NCI-H2107 treated with DMSO at 0.1 percent for 48 hours (cell line): ENCODE measurements at regions not wholly inside any gene's neighbourhood (a gene's known extent, or its start where the extent isn't known, plus 50 kb on each side); places are given as distances from the start of the nearest gene placed in this dataset.

ENCODE experiments used
- DNase-seq: peaks from one replicate; lab custom pipeline; 2025; ENCODE audit not compliant: unreplicated experiment; lab: John Stamatoyannopoulos, UW

- DNase-seq: no peak
Observed at GRCh38 chr11:42025121-42025803, 565.8 kb upstream of the LRRC4C start.

DNA sequence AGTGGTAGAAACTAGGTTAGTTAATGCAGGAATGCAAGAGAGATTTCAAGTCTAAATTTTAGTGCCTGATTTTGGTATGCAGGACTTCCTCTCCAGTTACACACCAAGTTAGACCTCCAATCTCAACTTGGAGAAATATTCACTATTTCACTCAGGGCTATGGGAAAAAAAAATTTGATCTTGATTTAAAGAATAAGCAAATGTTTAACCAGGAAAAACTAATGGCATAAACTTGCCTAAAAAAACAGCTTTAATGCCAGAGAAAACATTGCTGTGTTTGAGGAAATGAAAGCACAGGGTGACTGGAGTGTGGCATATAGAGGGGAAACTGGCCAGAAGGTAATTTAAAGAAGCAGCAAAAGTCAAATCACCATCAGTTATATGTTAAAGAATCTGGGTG is 575.4 kb upstream of the LRRC4C start:
- no peak for DNase-seq

GRCh38 chr11:42036201-42036600 is 576.7 kb upstream of the LRRC4C start:
- no peak for DNase-seq

- DNase-seq: no peak
Observed at GRCh38 chr11:42043312-42043711, 583.9 kb upstream of the LRRC4C start.

DNA sequence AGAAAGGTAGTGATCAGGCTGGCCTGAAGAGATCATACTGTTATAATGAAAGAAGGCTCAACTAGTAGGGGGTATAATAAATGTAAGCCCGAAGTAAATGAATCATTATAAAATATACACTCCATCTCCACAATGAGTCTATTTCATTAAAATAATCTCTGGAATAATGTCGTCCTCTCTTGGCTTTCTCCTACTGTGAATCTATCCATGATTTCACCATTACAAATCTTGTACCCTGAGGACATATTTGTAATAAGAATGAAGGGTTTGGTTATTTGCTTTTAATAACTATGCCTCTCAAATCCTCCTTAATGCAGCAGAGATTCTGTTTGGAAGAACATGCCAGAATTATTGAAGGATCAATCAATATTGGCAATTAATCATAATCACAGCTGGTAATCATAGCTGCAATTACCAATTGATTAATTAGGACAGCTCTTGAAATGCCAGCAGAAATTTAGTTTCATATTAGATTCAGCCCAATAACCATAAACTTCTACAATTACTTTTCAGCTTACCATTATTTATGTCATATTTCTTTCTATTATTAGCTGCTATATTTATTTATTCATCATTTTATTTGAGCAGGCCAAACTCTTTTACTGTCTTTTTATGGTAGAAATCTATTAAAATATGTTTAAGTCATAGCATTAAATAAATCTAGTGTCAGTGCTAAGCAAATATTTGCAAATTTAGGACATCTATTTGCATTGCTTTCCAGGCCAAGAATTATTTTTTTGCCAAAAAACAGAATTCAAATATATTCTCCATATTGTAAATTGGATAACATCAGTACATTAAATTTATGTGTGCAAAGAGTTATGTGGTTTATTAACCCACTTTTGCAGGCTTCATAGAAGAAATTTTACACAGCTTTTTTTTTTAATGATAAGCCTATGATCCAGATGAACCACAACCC is 588.4 kb upstream of the LRRC4C start:
- no peak for DNase-seq

DNA sequence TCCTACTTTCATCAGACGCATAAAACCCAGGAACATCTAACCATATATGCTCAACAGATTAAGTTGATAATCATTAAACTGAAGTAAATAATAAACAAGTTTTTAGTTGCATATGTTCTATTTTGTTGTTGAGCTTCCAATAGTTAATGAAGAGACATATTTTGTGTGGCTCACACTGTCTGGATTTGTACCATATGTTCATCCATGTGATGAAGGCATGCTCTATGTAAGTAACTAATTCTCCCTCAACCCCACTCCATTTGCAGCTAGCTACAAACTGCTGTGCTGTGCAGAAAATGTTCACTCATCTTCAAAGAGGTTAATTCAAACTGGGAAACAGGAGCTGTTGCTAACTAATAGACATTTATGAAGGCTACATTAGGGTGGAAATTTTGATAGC is 589.7 kb upstream of the LRRC4C start:
- no peak for DNase-seq

DNA sequence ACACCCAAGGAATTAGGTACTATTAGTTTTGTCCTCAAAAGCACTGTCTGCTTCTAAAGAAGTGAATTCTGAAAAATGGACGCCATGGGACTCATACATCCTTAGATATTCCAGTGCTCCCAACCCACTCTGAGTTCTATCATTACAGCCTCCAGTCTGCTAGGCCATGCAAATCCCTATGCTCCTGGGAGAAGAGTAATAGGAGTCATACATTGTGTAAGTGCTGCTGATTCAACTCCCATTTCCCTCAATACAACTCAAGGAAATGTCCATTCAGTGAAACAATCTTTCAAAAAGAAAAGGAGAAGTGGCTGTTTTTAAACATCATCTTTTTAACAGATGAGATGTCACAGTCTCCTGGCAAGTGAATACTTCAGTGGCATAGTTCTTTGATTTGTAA is 590.2 kb upstream of the LRRC4C start:
- DNase-seq: no peak

DNA sequence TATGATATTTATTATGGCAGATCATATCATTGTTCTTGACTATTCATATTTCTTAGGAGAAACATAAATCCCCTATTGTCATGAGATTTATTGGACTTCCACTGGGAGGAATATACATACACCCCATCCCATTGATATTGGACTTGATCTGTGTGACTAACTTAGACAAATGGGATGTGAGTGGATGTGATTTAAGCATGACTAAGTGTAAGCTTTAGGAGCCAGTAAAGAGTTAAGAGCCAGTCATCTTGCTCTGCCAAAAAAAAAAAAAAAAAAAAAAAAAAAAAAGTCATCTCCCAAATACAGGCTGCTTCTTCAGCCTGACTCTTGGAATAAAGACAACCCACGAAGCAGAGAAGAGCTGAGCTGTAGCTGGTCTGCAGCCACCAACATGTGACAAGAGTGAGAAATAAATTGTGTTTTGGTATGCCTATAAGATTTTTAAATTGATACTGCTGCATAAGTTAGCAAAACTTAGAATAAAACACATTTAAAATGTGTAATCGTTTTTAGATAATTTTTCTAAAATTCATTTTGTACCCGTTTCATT is 595.0 kb upstream of the LRRC4C start:
- DNase-seq: no peak

DNA sequence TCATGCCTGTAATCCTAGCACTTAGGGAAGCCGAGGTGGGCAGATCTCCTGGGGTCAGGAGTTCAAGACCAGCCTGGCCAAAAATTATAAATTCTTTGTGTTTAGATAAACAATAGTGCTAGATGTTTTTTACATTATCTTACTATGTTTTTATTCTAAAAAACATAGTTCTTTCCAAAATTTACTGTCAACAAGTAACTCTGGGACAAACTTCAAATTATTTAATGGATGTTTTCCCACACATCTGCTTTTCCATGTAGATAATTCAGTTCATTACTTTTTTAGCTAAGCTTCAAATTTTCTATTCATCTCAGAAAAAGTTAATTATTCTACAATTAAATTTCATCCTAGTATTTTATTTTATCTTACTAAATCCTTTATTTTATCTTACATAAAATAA is 596.2 kb upstream of the LRRC4C start:
- DNase-seq: no peak

DNA sequence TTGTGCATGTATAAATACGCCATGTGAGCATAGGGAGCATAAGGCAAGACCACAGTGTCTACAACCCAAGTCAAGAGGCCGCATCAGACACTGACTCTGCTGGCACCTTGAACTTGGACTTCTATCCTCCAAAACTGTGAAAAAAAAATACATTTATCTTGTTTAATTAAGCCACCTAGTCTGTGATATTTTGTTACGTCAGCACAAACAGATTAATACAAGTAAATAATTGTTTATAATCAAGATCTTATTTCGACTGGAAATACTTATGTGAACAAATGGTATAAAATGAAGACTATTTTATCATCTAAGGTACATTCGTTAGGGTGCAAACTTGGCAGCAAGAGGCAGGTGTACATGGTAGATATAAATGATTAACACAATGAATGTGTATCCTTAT is 599.3 kb upstream of the LRRC4C start:
- DNase-seq: no peak

DNA sequence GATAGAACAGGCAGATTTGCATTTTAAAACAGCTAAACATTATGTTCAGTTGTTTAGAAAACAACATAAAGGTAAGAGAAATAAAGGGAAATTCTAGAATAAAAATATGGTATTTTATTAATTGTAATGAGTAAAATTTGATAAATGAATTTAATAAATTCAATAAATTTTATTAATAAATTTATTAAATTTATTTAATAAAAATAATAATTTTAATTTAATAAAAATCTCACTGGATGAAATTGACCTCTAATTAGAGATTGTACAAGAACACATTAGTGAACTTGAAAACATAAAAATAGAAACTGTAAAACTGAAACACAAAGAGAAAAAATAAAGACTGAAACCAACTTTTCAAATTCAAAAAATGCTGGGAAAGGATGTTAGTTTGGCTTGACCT is 605.7 kb upstream of the LRRC4C start:
- no peak for DNase-seq

DNA sequence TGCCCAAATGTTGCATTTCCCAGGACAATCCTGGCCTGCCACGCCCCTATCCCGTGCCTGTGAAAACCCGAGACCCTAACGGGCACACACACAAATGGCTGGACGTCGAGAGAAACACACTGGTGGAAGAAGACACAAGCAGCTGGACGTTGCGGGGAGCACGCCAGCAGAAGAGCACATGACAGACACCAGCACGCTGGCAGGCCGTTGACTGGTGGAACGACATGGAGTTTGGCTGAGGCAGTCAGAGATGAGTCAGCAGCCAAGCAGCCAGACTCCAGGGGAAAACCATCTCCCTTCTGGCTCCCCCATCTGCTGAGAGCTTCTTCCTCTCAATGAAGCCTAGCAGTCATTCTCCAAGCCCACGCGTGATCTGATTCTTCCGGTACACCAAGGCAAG is 606.7 kb upstream of the LRRC4C start:
- DNase-seq: no peak

DNA sequence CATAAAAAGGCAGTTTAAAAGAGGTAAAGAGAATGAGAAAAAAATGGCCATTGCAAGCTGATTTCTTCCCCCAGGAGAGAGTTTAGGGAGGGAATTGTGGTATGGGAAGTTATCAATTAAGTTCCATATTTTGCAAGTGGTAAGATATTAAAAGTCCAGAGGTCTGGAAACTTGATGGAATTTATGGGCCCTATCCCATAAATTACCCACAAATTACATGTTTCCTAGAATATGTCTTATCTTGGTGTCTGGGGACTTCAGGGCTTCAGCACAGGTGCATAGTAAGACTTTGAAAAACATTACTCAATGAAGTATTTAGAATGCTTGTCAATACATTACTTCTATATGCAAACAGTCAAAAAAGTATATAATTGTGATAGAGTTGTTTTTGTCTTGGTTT is 614.9 kb upstream of the LRRC4C start:
- DNase-seq: no peak

- DNase-seq: no peak
Observed at GRCh38 chr11:42075180-42075579, 615.7 kb upstream of the LRRC4C start.

GRCh38 chr11:42077794-42078193 is 618.3 kb upstream of the LRRC4C start:
- no peak for DNase-seq

DNA sequence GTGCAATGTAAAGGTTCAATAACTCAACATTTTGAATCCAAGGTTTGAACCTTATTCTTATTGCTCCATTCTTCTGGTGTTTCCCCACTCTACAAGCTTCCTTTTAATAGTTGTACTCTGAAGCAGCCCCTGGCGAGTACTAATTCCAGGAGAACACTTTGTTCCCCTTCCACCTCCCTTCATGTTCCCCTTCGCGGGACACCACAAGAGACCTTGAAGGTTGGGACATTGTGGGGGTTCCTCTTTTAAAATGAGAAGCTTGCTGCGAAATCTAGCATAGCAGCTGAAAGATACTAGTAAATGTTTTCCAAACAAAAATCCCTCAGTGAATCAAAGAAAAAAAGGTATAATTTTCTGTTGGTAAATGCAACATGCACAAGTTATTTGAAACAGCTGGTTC is 626.3 kb upstream of the LRRC4C start:
- DNase-seq: no peak

- no peak for DNase-seq
Observed at GRCh38 chr11:42093541-42093940, 634.1 kb upstream of the LRRC4C start.

DNA sequence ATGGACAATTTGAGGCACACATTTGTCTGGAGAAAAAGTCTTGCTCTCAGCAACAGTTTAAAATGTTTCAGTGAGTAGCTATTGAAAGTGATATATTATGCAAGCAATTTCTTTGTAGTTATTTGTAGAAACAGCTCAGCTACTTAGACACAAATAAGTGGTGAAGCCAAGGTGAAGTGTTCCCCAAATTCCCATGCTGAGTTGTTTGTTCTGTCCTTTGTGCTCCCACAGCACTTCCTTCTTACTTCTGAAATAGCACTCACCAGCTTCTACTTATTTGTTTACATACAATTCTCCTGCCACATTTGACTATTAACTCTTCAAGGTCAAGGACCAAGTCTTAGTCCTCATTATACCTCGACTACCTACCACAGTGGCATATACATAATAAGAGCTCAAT is 638.6 kb upstream of the LRRC4C start:
- DNase-seq: no peak

DNA sequence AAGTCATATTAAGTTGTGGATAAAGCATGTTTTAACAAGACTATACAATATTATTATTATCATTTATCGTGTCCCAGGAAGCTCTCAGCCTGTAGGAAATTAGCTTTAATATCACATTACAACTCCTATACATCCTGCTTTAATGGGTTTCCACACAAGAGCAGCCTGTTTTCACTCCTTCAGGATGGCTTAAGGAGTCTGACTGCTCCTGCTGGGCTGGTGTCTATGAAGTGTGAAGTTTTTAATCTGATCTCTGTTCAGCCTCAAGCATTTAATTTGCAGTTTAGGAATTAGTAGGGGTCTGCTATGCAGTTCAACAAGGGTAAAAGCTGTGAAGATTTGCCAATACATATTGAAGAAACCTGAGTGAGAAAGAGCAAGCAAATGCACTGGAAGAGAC is 653.4 kb upstream of the LRRC4C start:
- DNase-seq: no peak

GRCh38 chr11:42114927-42115326 is 655.5 kb upstream of the LRRC4C start:
- no peak for DNase-seq

DNA sequence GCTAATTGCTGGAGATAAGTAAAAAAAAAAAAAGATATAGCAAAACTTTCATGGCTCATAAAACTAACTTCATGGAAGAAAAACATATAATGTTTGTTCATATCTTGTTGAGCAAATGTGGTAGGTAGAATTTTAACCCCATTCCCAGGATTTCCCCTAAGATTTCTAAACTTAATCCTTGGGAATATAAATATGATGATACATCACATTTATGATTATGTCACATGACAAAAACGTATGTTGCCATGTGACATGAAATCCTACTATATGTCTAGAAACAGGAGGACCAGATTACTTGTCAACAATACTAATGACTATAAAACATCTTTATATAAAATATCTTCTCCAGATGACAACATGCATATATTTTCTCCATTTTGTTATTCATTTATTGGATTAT is 679.0 kb upstream of the LRRC4C start:
- no peak for DNase-seq

DNA sequence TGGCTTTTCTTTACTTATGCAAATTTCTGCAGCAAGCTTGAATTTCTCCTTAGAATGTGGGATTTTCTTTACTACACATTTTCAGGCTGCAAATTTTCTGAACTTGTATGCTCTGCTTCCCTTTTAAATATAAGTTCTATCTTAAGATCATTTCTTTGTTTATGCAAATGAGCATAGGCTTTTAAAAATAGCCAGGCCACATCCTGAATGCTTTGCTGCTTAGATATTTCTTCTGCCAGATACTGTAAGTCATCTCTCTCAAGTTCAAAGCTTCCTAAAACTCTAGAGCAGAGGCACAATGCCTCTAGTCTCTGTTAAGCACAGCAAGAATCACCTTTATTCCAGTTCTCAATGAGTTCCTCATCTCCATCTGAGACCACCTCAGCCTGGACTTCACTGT is 685.9 kb upstream of the LRRC4C start:
- DNase-seq: no peak
